ENCODE measurements at regions not wholly inside any gene's neighbourhood (a gene's known extent, or its start where the extent isn't known, plus 50 kb on each side); places are given as distances from the start of the nearest gene placed in this dataset.
"Not testable (repeated sequence)": the region's sequence is repeated elsewhere in the genome, so short reads cannot be mapped to it uniquely, and the experiment has no call there.

GRCh38 chr7:91731976-91732375 lies 148.5 kb downstream of the MTERF1 start:
- no peak for TF ChIP-seq CTCF (IDR thresholded peaks at IDR 0.05; ENCODE audit: insufficient read depth, low read depth, low read length)
- H3K27me3 ChIP-seq (ENCODE audit: control insufficient read depth, insufficient read depth, low read length): no peaks in the 10 kb centered on the region
- H3K4me3 ChIP-seq (ENCODE audit: low read depth, low read length): no peak overlapping the region
- ChIA-PET POLR2A (no interaction called here), CTCF (no interaction called here)
- no peak for DNase-seq (ENCODE audit: low read depth)
- H3K36me3 ChIP-seq (ENCODE audit: control insufficient read depth, insufficient read depth, low read length): no peaks in the 10 kb centered on the region

- Histone ChIP-seq H3K27me3 (ENCODE audit: control insufficient read depth, insufficient read depth, low read length) (no peaks in the 10 kb centered on the region), H3K36me3 (ENCODE audit: control insufficient read depth, insufficient read depth, low read length) (no peaks in the 10 kb centered on the region), H3K4me3 (ENCODE audit: low read depth, low read length) (no peak overlapping the region)
- DNase-seq (ENCODE audit: low read depth): no peak
- TF ChIP-seq CTCF (IDR thresholded peaks at IDR 0.05; ENCODE audit: insufficient read depth, low read depth, low read length): no peak
- ChIA-PET POLR2A (no interaction called here), CTCF (no interaction called here)
These were observed 131.1 kb downstream of the MTERF1 start for GRCh38 chr7:91749418-91749817.

GRCh38 chr7:91750091-91750490 lies 130.4 kb downstream of the MTERF1 start:
- no peaks in the 10 kb centered on the region for H3K36me3 ChIP-seq (ENCODE audit: control insufficient read depth, insufficient read depth, low read length)
- DNase-seq (ENCODE audit: low read depth): no peak
- H3K27me3 ChIP-seq (ENCODE audit: control insufficient read depth, insufficient read depth, low read length): no peaks in the 10 kb centered on the region
- no peak for TF ChIP-seq CTCF (IDR thresholded peaks at IDR 0.05; ENCODE audit: insufficient read depth, low read depth, low read length)
- ChIA-PET POLR2A (no interaction called here), CTCF (no interaction called here)
- no peak overlapping the region for H3K4me3 ChIP-seq (ENCODE audit: low read depth, low read length)

- no peak for DNase-seq (ENCODE audit: low read depth)
- Histone ChIP-seq H3K4me3 (ENCODE audit: low read depth, low read length) (no peak overlapping the region), H3K36me3 (ENCODE audit: control insufficient read depth, insufficient read depth, low read length) (no peaks in the 10 kb centered on the region), H3K27me3 (ENCODE audit: control insufficient read depth, insufficient read depth, low read length) (no peaks in the 10 kb centered on the region)
- ChIA-PET POLR2A (no interaction called here), CTCF (no interaction called here)
- TF ChIP-seq CTCF (IDR thresholded peaks at IDR 0.05; ENCODE audit: insufficient read depth, low read depth, low read length): no peak
These were observed 128.4 kb downstream of the MTERF1 start for GRCh38 chr7:91752102-91752501.

GRCh38 chr7:91754280-91754679 lies 126.2 kb downstream of the MTERF1 start:
- POLR2A ChIA-PET; H3K36me3 ChIP-seq (ENCODE audit: control insufficient read depth, insufficient read depth, low read length); H3K4me3 ChIP-seq (ENCODE audit: low read depth, low read length); DNase-seq (ENCODE audit: low read depth); CTCF ChIA-PET; H3K27me3 ChIP-seq (ENCODE audit: control insufficient read depth, insufficient read depth, low read length): not testable (repeated sequence)

- H3K36me3 ChIP-seq (ENCODE audit: control insufficient read depth, insufficient read depth, low read length); DNase-seq (ENCODE audit: low read depth); CTCF ChIA-PET; H3K27me3 ChIP-seq (ENCODE audit: control insufficient read depth, insufficient read depth, low read length); POLR2A ChIA-PET; H3K4me3 ChIP-seq (ENCODE audit: low read depth, low read length): not testable (repeated sequence)
These were observed 125.4 kb downstream of the MTERF1 start for GRCh38 chr7:91755121-91755520.
